GM21529 (cell line): ENCODE measurements at regions not wholly inside any gene's neighbourhood (a gene's known extent, or its start where the extent isn't known, plus 50 kb on each side); places are given as distances from the start of the nearest gene placed in this dataset.
"Not testable (repeated sequence)": the region's sequence is repeated elsewhere in the genome, so short reads cannot be mapped to it uniquely, and the experiment has no call there.

ENCODE experiments used
- ATAC-seq: cut with Tn5 transposase; IDR thresholded peaks from one replicate; pipeline ENCODE4 v1.9.1; 2021; ENCODE audit not compliant: unreplicated experiment

DNA sequence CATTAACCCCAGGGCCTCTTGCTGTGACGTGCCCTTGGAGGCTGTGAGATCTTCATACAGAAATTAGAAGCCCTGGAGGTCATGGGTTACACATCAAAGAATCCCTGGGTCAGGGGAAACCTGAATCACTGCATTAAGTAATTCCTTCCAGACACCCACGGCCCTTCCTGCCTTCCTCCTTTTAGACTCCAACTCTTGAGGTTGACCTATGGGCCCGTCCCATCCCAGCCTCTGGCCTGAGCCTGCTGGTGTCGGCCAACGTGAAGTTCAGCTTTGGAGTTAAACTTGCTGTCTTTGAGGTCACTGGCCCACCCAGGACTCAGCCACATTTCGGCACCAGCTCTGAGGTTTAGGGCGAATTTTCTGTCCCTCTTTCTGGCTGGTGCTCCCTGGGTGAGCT is 198.3 kb downstream of the ACKR3 start:
- ATAC-seq: no peak

DNA sequence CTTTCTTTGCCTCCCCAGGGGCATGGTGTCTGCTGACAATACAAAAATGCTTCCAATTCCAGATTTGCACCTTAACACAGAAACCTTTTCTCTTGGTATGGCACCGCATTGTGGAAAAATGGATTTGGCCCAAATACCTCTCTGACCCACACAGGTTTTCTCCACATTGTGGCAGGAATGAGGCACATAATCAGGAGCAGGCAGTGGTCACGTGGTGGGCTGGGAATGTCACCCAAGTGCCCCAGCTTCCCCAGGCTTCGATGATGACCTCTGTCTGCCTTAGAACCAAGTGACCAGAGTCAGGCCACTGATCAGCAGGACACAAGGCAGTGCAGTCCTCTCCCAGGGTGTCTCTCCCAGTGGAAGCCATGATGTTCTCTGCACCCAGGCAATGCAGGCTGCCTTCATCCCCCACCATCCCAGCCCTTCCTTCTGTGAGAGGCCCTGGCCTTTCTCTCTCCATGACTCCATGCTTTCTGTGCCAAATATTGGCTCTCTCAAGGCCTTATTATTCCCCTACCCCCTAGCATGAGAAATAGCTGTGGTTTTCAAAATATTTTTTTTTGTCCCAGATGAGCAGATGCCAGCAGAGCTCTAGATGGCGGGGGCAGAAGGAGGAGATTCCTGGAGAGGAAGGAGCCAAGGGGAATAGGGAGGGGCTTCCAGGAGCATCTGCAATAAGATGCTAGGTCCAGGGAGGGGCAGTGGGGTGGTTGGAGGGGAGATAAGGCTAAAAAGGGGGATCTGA is 198.9 kb downstream of the ACKR3 start:
- ATAC-seq: no peak

DNA sequence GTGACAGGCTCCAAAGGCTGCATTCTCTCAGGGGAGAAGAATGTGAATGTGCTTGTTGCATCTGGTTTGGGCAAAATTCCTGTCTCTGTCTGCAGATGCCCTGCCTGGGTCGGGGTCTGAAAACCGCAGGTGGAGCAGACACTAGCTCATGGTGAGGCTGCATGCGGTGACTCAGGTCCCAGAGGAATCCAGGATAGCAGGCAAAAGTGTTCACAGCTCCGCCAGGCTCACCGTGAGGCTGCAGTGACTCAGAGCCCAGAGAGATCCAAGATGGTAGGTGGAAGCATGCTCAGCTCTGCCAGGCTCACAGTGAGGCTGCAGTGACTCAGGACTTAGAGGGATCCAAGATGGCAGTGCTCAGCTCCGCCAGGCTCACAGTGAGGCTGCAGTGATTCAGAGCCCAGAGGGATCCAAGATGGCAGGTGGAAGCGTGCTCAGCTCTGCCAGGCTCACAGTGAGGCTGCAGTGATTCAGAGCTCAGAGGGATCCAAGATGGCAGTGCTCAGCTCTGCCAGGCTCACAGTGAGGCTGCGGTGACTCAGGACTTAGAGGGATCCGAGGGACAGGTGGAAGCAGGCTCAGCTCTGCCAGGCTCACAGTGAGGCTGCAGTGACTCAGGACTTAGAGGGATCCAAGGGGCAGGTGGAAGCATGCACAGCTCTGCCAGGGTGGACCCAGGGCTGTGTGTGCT is 200.5 kb downstream of the ACKR3 start:
- no peak for ATAC-seq

DNA sequence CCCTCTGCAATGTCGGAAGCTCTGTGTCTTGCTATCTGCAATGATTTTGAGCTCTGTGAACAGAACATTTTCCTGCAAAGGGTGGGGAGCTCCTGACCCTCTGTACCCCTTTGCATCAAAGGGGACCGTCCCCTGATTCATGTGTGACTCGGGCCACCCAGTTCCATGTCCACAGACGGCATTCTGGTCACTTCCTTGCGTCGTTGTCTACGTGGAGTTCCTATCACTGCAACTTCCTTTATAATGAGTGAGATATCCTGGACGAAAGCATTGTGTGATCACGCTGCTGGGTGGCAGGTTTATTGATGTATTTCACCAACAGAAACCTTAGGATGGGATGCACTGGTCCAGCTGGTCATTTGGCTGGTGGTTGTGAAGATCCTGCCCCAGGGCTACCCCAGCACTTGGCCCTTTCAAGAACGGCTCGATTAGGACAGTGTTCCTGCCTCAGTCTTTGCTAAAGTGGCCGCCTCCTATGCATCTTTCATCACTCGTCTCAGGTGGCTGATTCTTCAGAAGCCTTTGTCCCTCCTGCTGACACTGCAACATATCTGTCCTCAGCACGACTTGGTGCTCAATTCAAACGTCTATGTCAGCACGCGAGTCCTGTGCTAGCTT is 202.7 kb downstream of the ACKR3 start:
- ATAC-seq: no peak

DNA sequence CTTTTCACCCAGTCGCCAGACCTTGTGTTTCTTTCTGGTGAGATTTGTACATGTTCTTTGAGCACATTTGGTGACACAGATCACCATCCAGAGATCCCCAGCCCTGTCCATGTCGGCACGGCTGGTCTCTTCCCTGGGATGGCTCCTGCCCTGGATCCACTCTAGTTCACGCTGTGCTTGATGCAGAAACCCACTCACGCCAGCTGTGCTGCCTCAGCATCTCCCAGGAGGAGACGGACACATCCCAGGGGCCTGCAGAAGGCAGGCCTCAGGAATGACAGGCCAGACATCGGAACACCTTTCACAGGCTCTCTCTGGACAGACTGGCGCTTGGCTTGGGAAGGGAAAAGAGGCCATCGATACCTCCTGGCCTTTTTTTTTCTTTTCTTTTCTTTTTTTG is 203.6 kb downstream of the ACKR3 start:
- no peak for ATAC-seq

DNA sequence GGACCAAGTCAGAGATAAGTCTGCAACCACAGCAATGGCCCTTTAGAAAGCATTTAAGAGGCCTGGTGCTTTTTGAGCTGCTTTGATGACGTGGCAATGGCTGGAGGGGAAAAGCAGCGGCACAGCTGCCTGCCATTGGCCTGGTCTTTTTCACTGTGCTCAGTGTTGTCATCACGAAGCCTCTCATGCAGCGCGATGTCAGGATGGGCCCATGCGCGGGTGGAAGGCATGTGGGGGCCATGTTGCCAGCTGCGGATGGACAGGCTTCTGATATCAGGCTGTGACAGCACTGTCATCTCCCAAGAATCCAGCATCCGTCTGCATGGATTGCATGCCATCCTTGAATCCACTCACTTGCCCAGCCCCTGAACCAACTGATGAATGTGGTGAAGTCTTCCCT is 204.5 kb downstream of the ACKR3 start:
- no peak for ATAC-seq

DNA sequence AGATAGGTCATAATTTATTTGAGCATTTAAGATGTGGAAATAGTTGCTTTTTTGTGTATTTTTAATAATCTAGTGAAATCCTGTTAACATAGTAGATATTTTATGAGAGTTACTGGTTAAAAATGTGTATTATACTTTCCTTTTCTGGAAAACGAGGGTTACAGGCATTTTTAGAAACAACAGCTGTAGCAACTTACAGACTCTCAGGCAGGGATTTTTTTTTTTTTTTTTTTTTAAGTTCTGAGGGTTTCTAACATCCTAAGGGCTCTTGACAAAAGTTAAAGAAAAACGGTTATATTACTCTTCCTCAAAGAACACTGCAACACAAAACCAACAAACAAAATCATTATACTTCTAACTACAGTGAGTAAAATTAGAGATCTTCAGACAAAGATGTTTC is 205.9 kb downstream of the ACKR3 start:
- no peak for ATAC-seq

DNA sequence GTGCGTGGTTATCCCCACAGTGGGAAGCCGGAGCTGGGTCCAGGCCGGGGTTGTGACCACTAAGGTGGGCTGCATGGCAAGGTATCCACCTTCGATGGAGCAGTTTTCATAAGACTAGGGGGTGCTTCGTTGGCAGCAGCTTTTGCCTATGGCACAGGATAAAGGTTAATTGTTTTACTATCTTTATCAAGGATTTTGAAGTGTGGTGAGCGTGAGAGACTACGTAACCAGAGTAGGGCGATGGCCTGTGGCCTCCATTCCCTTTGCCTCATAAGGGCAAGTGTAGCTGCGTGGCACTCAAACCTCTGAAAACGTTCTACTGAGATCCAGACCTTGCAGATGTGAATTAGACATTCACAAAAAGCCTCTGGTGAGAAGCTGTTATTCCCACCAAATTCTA is 206.6 kb downstream of the ACKR3 start:
- no peak for ATAC-seq

DNA sequence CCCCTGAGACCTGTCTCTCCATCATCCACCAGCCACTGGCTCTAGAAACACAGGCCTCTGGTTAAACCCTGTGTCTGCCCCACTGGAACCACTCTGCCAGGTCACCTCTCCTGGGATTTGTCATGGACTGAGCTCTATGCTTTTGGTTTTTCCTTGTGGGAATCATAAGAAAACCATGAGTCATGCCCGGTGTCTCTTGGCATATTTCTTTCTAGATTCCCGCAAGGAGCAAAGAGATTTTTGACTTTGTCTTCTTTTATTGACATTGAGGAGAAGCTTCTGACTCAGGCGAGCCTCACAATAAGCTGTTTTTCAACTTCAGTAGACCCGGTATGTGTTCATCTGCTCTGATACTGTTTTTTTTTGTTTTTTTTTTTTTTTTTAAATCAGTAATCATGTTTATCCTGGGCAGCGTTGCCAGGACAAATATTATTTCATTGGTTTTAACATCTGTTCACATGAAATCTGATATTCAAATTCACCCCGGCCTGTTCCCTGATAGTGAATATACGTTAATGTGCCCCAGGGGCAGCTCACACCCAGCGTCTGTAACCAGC is 207.1 kb downstream of the ACKR3 start:
- ATAC-seq: no peak

DNA sequence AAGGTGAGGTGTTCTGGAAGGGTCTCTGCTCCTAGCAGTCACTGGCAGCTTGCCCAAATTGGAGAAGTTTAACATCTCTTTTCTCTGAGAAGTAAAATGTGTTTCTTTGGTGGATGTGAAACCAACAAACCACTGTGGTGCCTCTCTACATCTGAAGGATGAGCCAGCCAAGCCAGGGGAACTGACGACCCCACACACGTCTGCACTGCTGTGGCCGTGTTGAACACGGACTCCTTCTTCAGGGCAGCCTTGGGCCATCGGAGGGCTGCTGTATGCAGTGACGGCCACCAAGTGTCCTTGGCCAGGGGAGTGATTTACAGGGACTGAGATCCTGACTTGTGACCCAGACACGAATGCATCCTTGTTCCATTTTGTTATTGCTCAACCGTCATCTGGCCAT is 207.8 kb downstream of the ACKR3 start:
- ATAC-seq: no peak

DNA sequence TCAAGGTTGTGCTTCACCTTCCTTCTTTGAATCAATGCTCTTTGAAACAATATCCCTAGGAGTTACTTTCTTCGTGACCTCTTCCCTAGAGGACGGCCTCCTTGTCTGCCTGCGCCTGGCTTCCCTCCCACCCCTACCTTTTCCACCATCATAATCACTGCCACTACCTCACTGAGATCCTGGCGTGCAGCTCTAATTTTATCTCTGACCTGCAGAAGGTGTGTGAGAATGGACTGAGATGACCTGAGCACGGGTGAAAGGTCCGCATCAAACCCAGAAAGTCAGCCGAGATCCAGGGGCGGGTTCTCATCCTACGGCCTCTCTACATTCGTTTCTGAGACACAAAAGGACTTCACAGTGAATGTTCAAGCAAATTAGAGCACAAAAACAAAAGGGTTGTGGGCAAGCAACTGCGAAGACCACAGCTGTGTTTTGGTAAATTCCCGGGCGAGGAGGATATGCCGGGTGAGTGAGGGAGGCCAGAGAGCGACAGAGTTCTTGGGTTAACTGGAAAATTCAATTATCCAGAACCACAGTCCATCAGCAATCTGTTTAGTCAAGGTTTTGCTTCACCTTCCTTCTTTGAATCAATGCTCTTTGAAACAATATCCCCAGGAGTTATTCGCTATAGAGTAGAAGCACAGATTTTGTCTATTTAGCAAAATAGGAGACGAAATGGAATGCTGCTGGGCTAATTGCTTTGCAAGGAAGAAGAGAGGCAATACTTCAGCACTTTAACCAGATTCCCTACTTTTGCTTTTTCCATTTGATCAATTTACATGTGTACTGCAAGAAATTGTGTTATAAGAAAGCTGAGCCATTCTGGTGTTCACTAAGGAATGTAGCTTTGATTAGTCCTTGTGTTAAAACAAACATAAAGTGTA is 212.6 kb downstream of the ACKR3 start:
- no peak for ATAC-seq

DNA sequence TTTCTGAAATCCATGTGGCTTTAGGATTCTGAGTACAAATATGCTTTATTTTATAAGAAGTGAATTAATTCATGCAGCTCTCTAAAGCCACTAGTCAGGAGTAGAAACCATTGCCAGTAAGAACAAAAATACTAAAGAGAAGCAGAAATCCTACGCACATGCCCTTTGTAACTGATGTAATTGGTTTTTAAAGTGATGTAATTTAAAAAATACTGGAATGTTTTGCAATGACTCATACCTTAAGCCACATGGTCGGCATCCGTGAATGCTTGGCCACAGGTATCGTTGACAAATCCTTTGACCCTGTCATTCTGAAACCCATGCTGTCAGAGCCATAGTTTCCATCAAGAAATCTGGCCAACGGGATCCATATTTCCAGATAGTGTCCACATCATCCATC is 213.3 kb downstream of the ACKR3 start:
- no peak for ATAC-seq

DNA sequence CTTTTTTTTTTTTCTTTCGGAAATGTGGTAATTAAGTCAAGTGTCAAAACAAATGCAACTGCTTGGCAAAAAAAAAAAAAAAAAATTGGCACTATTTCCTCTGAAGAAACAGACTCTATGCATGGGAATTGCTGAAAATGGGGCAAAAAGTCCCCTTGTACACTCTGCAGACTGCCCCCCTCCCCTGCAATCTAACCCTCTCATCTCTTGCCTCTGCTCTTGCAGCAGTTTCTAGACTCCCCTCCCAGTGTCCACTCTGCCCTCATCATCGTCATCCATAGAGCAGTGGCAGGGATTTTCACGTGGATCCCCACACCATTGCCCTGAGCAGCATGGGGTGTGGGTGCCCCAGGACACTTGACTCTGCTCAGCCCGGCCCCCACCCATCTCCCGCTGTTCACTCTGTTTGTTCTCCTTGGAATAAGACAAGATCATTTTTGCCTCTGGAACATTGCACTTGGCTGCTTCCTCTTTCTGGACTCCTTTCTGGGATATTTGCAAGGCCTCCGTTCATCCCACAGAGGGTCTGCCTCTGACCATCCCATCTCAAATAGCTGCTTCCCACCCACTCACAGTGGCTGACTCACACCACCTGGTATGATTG is 213.9 kb downstream of the ACKR3 start:
- no peak for ATAC-seq

DNA sequence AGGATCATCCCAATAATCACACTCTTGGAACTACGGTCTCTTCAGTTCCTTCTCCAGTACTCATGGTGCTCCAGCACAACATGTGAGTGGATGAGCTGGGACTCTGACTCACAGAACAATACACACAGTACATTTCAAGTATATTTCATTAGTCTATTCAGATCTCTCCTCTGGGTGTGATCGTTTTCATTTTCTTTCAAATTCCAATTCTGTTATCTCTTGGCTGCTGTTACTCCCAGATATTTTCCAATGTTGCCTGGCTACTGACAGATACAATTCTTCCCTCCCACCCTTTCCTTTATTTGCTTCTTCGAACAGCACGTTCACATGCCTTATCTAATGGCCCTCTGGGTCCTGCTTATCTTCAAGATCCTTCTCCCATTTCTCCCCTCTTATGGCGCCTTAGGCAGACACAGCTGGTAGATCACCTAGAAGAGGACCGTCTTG is 216.0 kb downstream of the ACKR3 start:
- ATAC-seq: no peak

DNA sequence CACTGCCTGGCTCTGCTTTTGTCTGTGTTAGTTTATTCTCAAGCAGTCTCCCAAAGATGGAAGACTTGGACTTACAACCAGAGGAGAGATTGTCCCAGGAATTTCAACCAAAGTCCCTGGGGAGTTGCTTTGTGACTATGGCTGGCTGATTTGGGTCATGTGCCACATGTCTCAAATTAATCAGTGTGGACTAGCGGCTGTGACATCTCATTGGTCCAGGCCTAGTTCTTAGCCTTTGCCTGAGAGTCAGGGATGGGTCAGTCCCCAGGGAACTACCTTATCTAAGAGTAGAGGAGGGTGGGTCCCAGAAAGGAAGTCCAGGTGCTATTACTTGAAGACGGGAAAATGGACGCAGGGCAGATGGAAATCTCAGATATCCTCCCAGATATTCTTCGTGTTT is 217.1 kb downstream of the ACKR3 start:
- no peak for ATAC-seq

DNA sequence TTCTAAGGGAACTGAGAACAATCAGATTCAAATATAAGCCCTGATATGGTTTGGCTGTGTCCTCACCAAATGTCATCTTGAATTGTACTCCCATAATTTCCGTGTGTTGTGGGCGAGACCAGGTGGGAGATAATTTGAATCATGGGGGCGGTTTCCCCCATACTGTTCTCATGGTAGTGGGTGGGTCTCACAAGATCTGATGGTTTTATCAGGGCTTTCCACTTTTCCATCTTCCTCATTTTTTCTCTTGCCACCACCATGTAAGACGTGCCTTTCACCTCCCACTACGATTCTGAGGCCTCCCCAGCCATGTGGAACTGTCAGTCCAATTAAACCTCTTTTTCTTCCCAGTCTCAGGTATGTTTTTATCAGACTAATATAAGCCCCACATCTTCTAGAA is 217.8 kb downstream of the ACKR3 start:
- ATAC-seq: not testable (repeated sequence)

DNA sequence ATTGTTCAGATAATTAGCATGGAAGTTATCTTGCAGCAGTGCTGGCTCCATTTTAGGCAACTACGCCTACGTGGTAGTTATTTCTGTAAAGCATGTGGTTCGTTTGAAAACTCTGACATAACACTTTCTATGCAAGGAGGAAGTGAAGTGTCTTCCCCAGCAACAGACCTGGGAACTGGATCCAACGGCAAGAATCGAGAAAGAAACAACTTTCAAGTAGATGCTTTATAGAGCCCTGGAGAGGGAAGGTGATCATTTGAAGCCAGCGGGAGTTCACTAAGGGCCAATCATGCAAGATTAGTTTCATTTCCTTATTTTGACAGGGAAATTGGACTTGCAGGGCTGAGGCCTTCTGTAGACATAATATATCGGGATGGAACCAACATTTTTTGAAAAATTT is 218.3 kb downstream of the ACKR3 start:
- ATAC-seq: no peak

DNA sequence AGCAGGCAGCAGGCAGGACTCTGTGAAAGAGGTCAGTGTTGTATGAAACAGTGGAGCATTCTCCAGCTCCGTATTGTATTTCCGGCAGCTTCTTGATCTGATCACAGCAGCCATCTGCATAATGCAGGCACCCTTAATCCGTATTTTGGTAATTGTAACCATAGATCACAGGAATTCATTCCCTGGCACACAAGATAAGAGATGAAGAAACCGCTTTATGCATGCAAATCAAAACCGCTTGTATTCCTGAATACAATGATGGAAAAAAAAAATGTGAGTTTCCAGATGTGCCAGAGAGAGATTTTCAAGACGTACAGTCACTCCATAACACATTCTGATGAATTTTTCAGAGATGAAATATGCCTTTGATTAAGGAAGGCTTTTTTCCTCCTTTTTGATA is 221.3 kb downstream of the ACKR3 start:
- no peak for ATAC-seq

DNA sequence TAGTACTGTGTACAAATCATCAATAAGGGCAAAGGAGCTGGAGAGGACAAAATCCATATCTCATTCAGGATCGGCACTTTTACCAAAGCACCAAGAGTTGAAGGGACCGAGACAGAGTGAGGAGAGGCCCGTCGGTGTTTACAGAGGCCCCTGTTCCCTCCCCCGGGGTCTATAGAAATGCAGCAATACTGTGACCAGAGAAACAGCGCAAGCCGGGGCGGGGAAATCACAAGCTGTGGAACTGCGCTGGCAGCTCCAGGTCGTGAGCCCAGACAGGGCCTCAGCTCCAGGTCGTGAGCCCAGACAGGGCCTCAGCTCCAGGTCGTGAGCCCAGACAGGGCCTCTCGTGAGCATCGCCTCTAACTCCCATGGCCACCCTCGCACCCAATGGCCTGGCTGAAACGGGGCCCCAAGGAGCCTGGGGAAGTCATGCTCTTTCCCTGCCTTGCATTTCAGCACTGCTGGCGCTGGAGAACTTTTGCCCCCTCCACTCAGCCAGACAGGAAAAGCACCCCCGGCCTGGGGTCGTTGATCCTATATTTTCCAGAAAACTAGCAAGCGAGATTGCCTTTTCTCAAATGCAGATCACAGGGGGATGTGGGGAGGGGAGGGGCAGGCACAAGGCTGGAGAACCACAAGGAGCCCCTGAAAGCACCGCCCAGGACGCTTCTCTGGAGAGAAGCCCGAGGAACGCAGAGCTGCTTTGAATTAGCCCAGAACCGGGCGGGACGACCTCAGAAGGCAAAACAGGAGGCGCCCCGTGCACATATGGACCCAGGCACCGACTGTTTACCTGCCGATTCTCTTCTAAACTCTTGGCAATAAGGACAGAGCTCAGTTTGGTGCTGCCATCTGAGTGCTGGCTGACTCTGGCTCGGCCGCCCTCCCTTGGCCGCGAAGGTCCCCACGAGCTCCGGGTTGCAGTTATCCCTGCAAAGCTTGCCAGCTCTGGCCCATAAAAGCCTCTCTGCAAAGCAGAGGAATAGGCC is 223.7 kb downstream of the ACKR3 start:
- ATAC-seq: no peak
